Activated naive CD8-positive, alpha-beta T cell (primary cell): ENCODE measurements at regions not wholly inside any gene's neighbourhood (a gene's known extent, or its start where the extent isn't known, plus 50 kb on each side); places are given as distances from the start of the nearest gene placed in this dataset.

Experiments
- H3K27ac Mint-ChIP-seq: one replicate; pipeline ENCODE4 v1.8.0; 2021; ENCODE audit warnings: mixed read lengths
- H3K27me3 Mint-ChIP-seq: one replicate; pipeline ENCODE4 v1.8.0; 2021; ENCODE audit warnings: mixed read lengths
- H3K36me3 Mint-ChIP-seq: one replicate; pipeline ENCODE4 v1.8.0; 2021; ENCODE audit warnings: mixed read lengths
- H3K4me1 Mint-ChIP-seq: one replicate; pipeline ENCODE4 v1.8.0; 2021; ENCODE audit warnings: low read depth, mixed read lengths
- H3K4me3 Mint-ChIP-seq: one replicate; pipeline ENCODE4 v1.8.0; 2021; ENCODE audit warnings: mild to moderate bottlenecking, mixed read lengths
- H3K9me3 Mint-ChIP-seq: one replicate; pipeline ENCODE4 v1.8.0; 2021; ENCODE audit warnings: low read depth, mixed read lengths

- Mint-ChIP-seq H3K27me3 (no peaks in the 10 kb centered on the region), H3K27ac (no peak overlapping the region), H3K36me3 (peaks cover 2% of the 10 kb centered on the region), H3K9me3 (peaks cover 2% of the 10 kb centered on the region), H3K4me1 (peaks cover 7% of the 10 kb centered on the region), H3K4me3 (no peak overlapping the region)
Measured at GRCh38 chr14:98612434-98613200, 659.4 kb downstream of the BCL11B start.

GRCh38 chr14:98614741-98615140, 657.3 kb downstream of the BCL11B start:
- H3K4me1 Mint-ChIP-seq = peaks cover 2% of the 10 kb centered on the region
- H3K4me3 Mint-ChIP-seq = no peak overlapping the region
- no peaks in the 10 kb centered on the region for H3K27me3 Mint-ChIP-seq
- H3K36me3 Mint-ChIP-seq = peaks cover 5% of the 10 kb centered on the region
- H3K9me3 Mint-ChIP-seq = peaks cover 9% of the 10 kb centered on the region
- H3K27ac Mint-ChIP-seq = no peak overlapping the region

GRCh38 chr14:98622208-98623051, 649.6 kb downstream of the BCL11B start:
- Mint-ChIP-seq H3K36me3 (peaks cover 9% of the 10 kb centered on the region), H3K4me1 (no peaks in the 10 kb centered on the region), H3K4me3 (no peak overlapping the region), H3K27me3 (no peaks in the 10 kb centered on the region), H3K27ac (no peak overlapping the region), H3K9me3 (peaks cover 23% of the 10 kb centered on the region)

GRCh38 chr14:98623788-98624415, 648.1 kb downstream of the BCL11B start:
- Mint-ChIP-seq H3K36me3 (peaks cover 5% of the 10 kb centered on the region), H3K4me3 (no peak overlapping the region), H3K9me3 (peaks cover 19% of the 10 kb centered on the region), H3K27me3 (no peaks in the 10 kb centered on the region), H3K27ac (no peak overlapping the region), H3K4me1 (no peaks in the 10 kb centered on the region)

- Mint-ChIP-seq H3K4me3 (no peak overlapping the region), H3K9me3 (no peaks in the 10 kb centered on the region)
Measured at GRCh38 chr14:98633380-98633779, 638.6 kb downstream of the BCL11B start.

GRCh38 chr14:98634043-98634820, 637.8 kb downstream of the BCL11B start:
- Mint-ChIP-seq H3K27ac (no peak overlapping the region), H3K4me3 (no peak overlapping the region), H3K27me3 (no peaks in the 10 kb centered on the region), H3K36me3 (no peaks in the 10 kb centered on the region), H3K4me1 (no peaks in the 10 kb centered on the region), H3K9me3 (no peaks in the 10 kb centered on the region)

More at GRCh38 chr14:98633380-98633779, 638.6 kb downstream of the BCL11B start:
- H3K27me3 Mint-ChIP-seq = no peaks in the 10 kb centered on the region
- H3K27ac Mint-ChIP-seq = no peak overlapping the region
- no peaks in the 10 kb centered on the region for H3K36me3 Mint-ChIP-seq
- no peaks in the 10 kb centered on the region for H3K4me1 Mint-ChIP-seq

- Mint-ChIP-seq H3K36me3 (no peaks in the 10 kb centered on the region), H3K4me1 (no peaks in the 10 kb centered on the region), H3K27ac (no peak overlapping the region), H3K4me3 (no peak overlapping the region), H3K27me3 (no peaks in the 10 kb centered on the region), H3K9me3 (peaks cover 7% of the 10 kb centered on the region)
Measured at GRCh38 chr14:98638366-98638765, 633.6 kb downstream of the BCL11B start.

- no peaks in the 10 kb centered on the region for H3K27me3 Mint-ChIP-seq
- H3K4me3 Mint-ChIP-seq = no peak overlapping the region
- no peaks in the 10 kb centered on the region for H3K36me3 Mint-ChIP-seq
- H3K4me1 Mint-ChIP-seq = peaks cover 1% of the 10 kb centered on the region
- H3K27ac Mint-ChIP-seq = no peak overlapping the region
- H3K9me3 Mint-ChIP-seq = peaks cover 3% of the 10 kb centered on the region
Measured at GRCh38 chr14:98647754-98648153, 624.2 kb downstream of the BCL11B start.

- H3K4me3 Mint-ChIP-seq = no peak overlapping the region
- H3K9me3 Mint-ChIP-seq = peaks cover 7% of the 10 kb centered on the region
- peaks cover 1% of the 10 kb centered on the region for H3K4me1 Mint-ChIP-seq
- no peak overlapping the region for H3K27ac Mint-ChIP-seq
- no peaks in the 10 kb centered on the region for H3K27me3 Mint-ChIP-seq
- H3K36me3 Mint-ChIP-seq = peaks cover 10% of the 10 kb centered on the region
Measured at GRCh38 chr14:98651037-98651436, 621.0 kb downstream of the BCL11B start.

- peaks cover 6% of the 10 kb centered on the region for H3K4me1 Mint-ChIP-seq
- H3K9me3 Mint-ChIP-seq = no peaks in the 10 kb centered on the region
- no peaks in the 10 kb centered on the region for H3K36me3 Mint-ChIP-seq
- H3K4me3 Mint-ChIP-seq = no peak overlapping the region
- no peaks in the 10 kb centered on the region for H3K27me3 Mint-ChIP-seq
- H3K27ac Mint-ChIP-seq = no peak overlapping the region
Measured at GRCh38 chr14:98665007-98665406, 607.0 kb downstream of the BCL11B start.

GRCh38 chr14:98666545-98666944, 605.5 kb downstream of the BCL11B start:
- Mint-ChIP-seq H3K4me3 (no peak overlapping the region), H3K9me3 (no peaks in the 10 kb centered on the region), H3K27me3 (no peaks in the 10 kb centered on the region)

GRCh38 chr14:98682033-98682432, 590.0 kb downstream of the BCL11B start:
- Mint-ChIP-seq H3K9me3 (peaks cover 4% of the 10 kb centered on the region), H3K36me3 (peaks cover 3% of the 10 kb centered on the region), H3K4me3 (no peak overlapping the region), H3K4me1 (no peaks in the 10 kb centered on the region), H3K27ac (no peak overlapping the region), H3K27me3 (no peaks in the 10 kb centered on the region)

More at GRCh38 chr14:98666545-98666944, 605.5 kb downstream of the BCL11B start:
- Mint-ChIP-seq H3K36me3 (no peaks in the 10 kb centered on the region), H3K27ac (no peak overlapping the region), H3K4me1 (peaks cover 6% of the 10 kb centered on the region)

- Mint-ChIP-seq H3K4me3 (no peak overlapping the region), H3K36me3 (peaks cover 3% of the 10 kb centered on the region), H3K27me3 (no peaks in the 10 kb centered on the region), H3K9me3 (peaks cover 4% of the 10 kb centered on the region), H3K27ac (no peak overlapping the region), H3K4me1 (no peaks in the 10 kb centered on the region)
Measured at GRCh38 chr14:98682726-98683125, 589.3 kb downstream of the BCL11B start.

- H3K9me3 Mint-ChIP-seq = no peaks in the 10 kb centered on the region
- H3K4me3 Mint-ChIP-seq = no peak overlapping the region
- H3K4me1 Mint-ChIP-seq = no peaks in the 10 kb centered on the region
- no peaks in the 10 kb centered on the region for H3K27me3 Mint-ChIP-seq
- H3K36me3 Mint-ChIP-seq = no peaks in the 10 kb centered on the region
- H3K27ac Mint-ChIP-seq = no peak overlapping the region
Measured at GRCh38 chr14:98684468-98684867, 587.5 kb downstream of the BCL11B start.
